Panc1 (cell line): ENCODE measurements at regions not wholly inside any gene's neighbourhood (a gene's known extent, or its start where the extent isn't known, plus 50 kb on each side); places are given as distances from the start of the nearest gene placed in this dataset.

Experiments
- CTCF ChIP-seq: fragments of 450-650 bp; IDR thresholded peaks from 2 replicates; pipeline ENCODE4 v1.5.1; 2017; ENCODE audit warnings: mild to moderate bottlenecking
- SIN3A ChIP-seq: IDR thresholded peaks from 2 replicates; pipeline ENCODE4 v1.6.1; 2012; ENCODE audit warnings: low read depth, mild to moderate bottlenecking, low read length, moderate library complexity, borderline replicate concordance; ENCODE audit not compliant: insufficient read depth

DNA sequence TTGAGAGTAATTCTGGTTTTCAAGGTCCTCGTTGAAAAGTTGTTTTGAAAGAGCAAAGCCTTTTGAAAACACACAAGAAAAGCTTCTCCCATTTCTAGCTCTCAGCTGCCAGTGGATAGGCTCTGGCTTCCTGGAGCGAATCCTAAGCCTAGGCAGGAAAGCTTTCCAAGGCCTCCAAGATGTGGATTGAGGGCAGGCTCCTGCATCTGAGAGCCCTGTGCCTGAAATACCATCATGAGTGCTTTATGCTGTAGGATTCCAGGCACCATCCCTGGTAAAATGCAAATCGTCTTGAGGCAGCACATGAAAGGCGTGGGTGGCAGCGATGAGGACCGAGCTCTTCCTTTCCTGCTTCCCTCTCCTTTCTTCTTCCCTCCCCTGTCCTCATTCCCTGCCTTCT lies 60.7 kb upstream of the CORO2B start:
- no peak for TF ChIP-seq CTCF
- no peak for TF ChIP-seq SIN3A
